ENCODE measurements at regions not wholly inside any gene's neighbourhood (a gene's known extent, or its start where the extent isn't known, plus 50 kb on each side); places are given as distances from the start of the nearest gene placed in this dataset.

- TF ChIP-seq CTCF (IDR thresholded peaks at IDR 0.05): no peak
- TF ChIP-seq POLR2A (IDR thresholded peaks at IDR 0.05): no peak
These were observed 97.2 kb upstream of the CDK1 start for GRCh38 chr10:60681103-60681502.
